MCF 10A (cell line): ENCODE measurements at regions not wholly inside any gene's neighbourhood (a gene's known extent, or its start where the extent isn't known, plus 50 kb on each side); places are given as distances from the start of the nearest gene placed in this dataset.

Experiments
- BruUV-seq: library from RNA; stranded (reverse); fragments of 400-500 nt; replicated peaks from 2 replicates; lab custom pipeline; 2021; lab: Mats Ljungman, UMichigan
- CTCF ChIA-PET: fragments of 300-600 bp; sonication (Branson Sonifier 250); formaldehyde crosslinking; extraction: SDS; loops from one replicate; lab custom pipeline; 2021; ENCODE audit warnings: antibody characterized with exemption, inconsistent platforms; lab: Yijun Ruan, JAX
- POLR2A ChIA-PET: fragments of 300-600, 350-650 bp; sonication (Branson Sonifier 250); formaldehyde crosslinking; extraction: SDS; loops from one replicate; lab custom pipeline; 2020; ENCODE audit warnings: antibody characterized with exemption, inconsistent platforms; lab: Yijun Ruan, JAX
- DNase-seq: peaks from one replicate; pipeline ENCODE4 v3.0.0-alpha.2; 2018; ENCODE audit not compliant: unreplicated experiment
- H3K27ac Mint-ChIP-seq: one replicate; pipeline ENCODE4 v1.8.0; 2022; ENCODE audit warnings: mild to moderate bottlenecking, low read depth, mixed read lengths; ENCODE audit not compliant: unreplicated experiment
- H3K27me3 Mint-ChIP-seq: one replicate; pipeline ENCODE4 v1.8.0; 2022; ENCODE audit warnings: mixed read lengths; ENCODE audit not compliant: insufficient read depth, unreplicated experiment
- H3K36me3 Mint-ChIP-seq: one replicate; pipeline ENCODE4 v1.8.0; 2022; ENCODE audit warnings: mild to moderate bottlenecking, moderate library complexity, mixed read lengths; ENCODE audit not compliant: insufficient read depth, unreplicated experiment
- H3K4me1 Mint-ChIP-seq: one replicate; pipeline ENCODE4 v1.8.0; 2022; ENCODE audit warnings: mixed read lengths; ENCODE audit not compliant: insufficient read depth, unreplicated experiment
- H3K4me3 Mint-ChIP-seq: one replicate; pipeline ENCODE4 v1.8.0; 2022; ENCODE audit warnings: mild to moderate bottlenecking, moderate library complexity, mixed read lengths; ENCODE audit not compliant: unreplicated experiment
- H3K9me3 Mint-ChIP-seq: one replicate; pipeline ENCODE4 v1.8.0; 2022; ENCODE audit warnings: mixed read lengths; ENCODE audit not compliant: unreplicated experiment
- intact Hi-C: fragments of 100-400 bp; cut with micrococcal nuclease; formaldehyde crosslinking; loops from 2 replicates; pipeline ENCODE4 v1.14.1; 2022
- TF ChIP-seq, protein P1 (sequence below): fragments of 200-600 bp; IDR thresholded peaks from one replicate; pipeline ENCODE4 v1.8.0; 2022; ENCODE audit warnings: antibody characterized with exemption, mild to moderate bottlenecking; ENCODE audit not compliant: unreplicated experiment

DNA sequence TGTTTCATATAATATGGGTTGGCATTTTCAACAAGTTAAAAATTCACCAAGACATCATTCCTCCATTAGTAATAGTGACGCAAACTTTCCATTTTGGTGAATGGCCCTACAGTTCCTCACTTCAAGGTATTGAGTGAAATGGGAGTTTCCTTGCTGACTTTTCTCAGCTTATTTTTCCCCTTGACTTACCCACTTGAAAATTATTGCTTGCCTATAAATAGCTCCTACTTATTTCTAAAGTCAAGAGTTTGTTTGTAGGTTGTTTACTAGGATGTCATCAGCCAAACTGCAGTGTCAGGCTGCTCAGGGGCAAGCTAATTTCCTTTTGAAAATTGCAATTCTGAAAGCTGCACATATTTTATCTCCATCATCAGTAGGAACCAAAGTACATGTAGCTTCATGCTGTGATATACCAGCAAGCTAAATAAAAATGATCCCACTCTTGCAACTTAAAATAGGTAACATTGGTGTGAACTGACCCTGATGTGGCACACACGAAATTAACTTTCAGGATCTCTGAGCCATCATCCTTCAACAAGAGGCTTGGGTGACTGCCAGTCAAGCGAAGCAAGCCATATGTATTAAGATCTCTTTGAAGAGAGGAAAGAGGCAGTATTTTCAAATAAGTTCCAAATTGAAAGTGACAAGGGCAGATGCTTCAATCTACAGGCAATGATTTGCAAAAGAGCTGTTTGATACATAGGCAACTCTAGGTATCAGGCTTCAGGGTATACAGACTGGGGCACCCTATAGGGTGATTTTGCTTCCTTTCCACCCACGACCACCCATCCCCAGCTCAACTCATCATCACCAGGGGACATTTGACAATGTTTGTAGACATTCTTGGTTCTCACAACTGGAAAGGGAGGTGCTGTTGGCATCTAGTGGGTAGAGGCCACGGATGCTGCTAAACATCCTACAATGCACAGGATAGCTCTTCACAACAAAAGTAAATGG lies 66.8 kb upstream of the RASGRP1 start:
- Mint-ChIP-seq H3K4me3 (no peak overlapping the region), H3K36me3 (no peaks in the 10 kb centered on the region), H3K9me3 (no peaks in the 10 kb centered on the region), H3K4me1 (no peaks in the 10 kb centered on the region), H3K27me3 (peaks cover 31% of the 10 kb centered on the region), H3K27ac (no peak overlapping the region)
- TF ChIP-seq, protein P1, sequence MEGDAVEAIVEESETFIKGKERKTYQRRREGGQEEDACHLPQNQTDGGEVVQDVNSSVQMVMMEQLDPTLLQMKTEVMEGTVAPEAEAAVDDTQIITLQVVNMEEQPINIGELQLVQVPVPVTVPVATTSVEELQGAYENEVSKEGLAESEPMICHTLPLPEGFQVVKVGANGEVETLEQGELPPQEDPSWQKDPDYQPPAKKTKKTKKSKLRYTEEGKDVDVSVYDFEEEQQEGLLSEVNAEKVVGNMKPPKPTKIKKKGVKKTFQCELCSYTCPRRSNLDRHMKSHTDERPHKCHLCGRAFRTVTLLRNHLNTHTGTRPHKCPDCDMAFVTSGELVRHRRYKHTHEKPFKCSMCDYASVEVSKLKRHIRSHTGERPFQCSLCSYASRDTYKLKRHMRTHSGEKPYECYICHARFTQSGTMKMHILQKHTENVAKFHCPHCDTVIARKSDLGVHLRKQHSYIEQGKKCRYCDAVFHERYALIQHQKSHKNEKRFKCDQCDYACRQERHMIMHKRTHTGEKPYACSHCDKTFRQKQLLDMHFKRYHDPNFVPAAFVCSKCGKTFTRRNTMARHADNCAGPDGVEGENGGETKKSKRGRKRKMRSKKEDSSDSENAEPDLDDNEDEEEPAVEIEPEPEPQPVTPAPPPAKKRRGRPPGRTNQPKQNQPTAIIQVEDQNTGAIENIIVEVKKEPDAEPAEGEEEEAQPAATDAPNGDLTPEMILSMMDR, result no peak
- intact Hi-C loops, result no loop called here
- ChIA-PET CTCF (interaction anchor here (0.6 to 2.3 kb wide), 10 partner anchors 12 to 185 kb away, joined by 3 to 14 read pairs (median 4); partner anchors contain the start of gene RASGRP1), POLR2A (no interaction called here)
- DNase-seq, result no peak
- no TSS peak for BruUV-seq

DNA sequence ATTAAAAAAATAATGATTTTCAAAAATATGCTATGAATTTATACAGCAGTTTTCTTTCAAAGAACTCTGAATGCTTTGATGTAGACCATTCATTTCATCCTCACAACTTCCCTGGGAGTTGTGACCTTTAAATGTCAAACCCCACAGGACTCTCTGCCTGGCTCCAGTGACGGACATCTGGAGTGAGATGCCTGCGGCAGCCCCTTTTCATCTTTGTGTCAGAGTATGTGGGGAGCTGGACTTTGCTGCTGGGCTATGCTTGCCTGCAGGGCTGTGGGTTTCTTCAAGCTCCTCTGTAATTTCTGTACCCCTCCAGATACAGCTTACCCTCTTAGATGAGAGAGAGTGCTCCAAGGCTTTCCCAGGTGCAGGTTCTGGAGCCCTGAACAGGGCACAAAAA lies 70.6 kb upstream of the RASGRP1 start:
- intact Hi-C loops, result no loop called here

DNA sequence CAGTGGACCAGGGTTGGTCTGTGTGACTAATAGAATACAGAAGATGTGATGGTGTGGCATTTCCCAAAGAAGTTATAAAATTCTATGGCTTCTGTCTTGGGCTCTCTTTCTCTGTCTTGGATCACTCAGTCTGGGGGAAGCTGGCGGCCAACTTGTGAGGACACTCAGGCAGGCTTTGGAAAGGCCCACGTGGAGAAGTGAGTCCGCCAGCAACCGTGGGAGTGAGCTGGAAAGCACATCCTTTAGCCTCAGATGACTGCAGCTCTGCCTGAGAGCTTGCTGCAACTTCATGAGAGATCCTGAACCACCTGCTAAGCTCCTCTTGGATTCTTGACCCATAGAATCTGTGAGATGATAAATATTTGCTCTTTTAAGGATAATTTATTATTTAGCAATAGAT lies 72.0 kb upstream of the RASGRP1 start:
- Mint-ChIP-seq H3K36me3 (no peaks in the 10 kb centered on the region), H3K4me3 (no peak overlapping the region), H3K27ac (no peak overlapping the region), H3K27me3 (peaks cover 31% of the 10 kb centered on the region), H3K9me3 (no peaks in the 10 kb centered on the region), H3K4me1 (no peaks in the 10 kb centered on the region)
- intact Hi-C loops, result no loop called here
- no peak for DNase-seq
- TF ChIP-seq, protein P1, result no peak
- no TSS peak for BruUV-seq
- CTCF ChIA-PET, result interaction anchor here (0.6 to 1.2 kb wide), 4 partner anchors 19 to 1511 kb away, joined by 3 to 4 read pairs (median 3); no protein-coding TSS in a partner anchor
- POLR2A ChIA-PET, result no interaction called here

More for the DNA sequence above, 70.6 kb upstream of the RASGRP1 start:
- H3K4me3 Mint-ChIP-seq, result no peak overlapping the region
- POLR2A ChIA-PET, result interaction anchor here (1.1 kb wide), 1 partner anchor 13 kb away, joined by 3 read pairs; no protein-coding TSS in a partner anchor
- TF ChIP-seq, protein P1, result no peak
- H3K27me3 Mint-ChIP-seq, result peaks cover 31% of the 10 kb centered on the region
- H3K4me1 Mint-ChIP-seq, result no peaks in the 10 kb centered on the region
- no TSS peak for BruUV-seq
- no peaks in the 10 kb centered on the region for H3K36me3 Mint-ChIP-seq
- H3K27ac Mint-ChIP-seq, result no peak overlapping the region
- no peak for DNase-seq
- CTCF ChIA-PET, result no interaction called here
- no peaks in the 10 kb centered on the region for H3K9me3 Mint-ChIP-seq

DNA sequence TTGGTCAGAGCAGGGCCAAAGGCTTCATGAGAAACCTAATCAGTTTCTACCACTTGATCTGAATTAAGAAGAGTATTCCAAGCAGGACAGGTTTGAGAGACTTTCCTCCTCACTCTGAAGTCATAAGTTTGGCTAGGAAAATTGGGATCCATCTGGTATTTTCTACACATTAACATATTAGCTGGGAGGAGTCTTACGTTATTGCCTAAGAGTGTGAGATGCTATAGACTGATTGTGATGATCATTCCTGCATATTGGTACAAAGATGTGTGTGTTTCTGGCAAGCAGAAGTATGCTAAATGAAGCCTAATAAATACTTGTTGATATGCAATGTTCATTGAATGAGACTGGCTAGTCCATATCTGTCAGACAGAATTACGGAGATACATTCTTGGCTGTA lies 73.5 kb upstream of the RASGRP1 start:
- H3K9me3 Mint-ChIP-seq, result no peaks in the 10 kb centered on the region
- no peak overlapping the region for H3K4me3 Mint-ChIP-seq
- TF ChIP-seq, protein P1, result no peak
- intact Hi-C loops, result no loop called here
- POLR2A ChIA-PET, result no interaction called here
- peaks cover 19% of the 10 kb centered on the region for H3K27me3 Mint-ChIP-seq
- no TSS peak for BruUV-seq
- H3K27ac Mint-ChIP-seq, result no peak overlapping the region
- H3K4me1 Mint-ChIP-seq, result no peaks in the 10 kb centered on the region
- H3K36me3 Mint-ChIP-seq, result no peaks in the 10 kb centered on the region
- CTCF ChIA-PET, result interaction anchor here (0.8 kb wide), 1 partner anchor 10 kb away, joined by 3 read pairs; no protein-coding TSS in a partner anchor
- no peak for DNase-seq
